NCI-H524 treated with DMSO at 0.1 percent for 48 hours (cell line): ENCODE measurements at regions not wholly inside any gene's neighbourhood (a gene's known extent, or its start where the extent isn't known, plus 50 kb on each side); places are given as distances from the start of the nearest gene placed in this dataset.
"Not testable (repeated sequence)": the region's sequence is repeated elsewhere in the genome, so short reads cannot be mapped to it uniquely, and the experiment has no call there.

Experiments
- DNase-seq: peaks from one replicate; lab custom pipeline; 2025; lab: John Stamatoyannopoulos, UW

DNA sequence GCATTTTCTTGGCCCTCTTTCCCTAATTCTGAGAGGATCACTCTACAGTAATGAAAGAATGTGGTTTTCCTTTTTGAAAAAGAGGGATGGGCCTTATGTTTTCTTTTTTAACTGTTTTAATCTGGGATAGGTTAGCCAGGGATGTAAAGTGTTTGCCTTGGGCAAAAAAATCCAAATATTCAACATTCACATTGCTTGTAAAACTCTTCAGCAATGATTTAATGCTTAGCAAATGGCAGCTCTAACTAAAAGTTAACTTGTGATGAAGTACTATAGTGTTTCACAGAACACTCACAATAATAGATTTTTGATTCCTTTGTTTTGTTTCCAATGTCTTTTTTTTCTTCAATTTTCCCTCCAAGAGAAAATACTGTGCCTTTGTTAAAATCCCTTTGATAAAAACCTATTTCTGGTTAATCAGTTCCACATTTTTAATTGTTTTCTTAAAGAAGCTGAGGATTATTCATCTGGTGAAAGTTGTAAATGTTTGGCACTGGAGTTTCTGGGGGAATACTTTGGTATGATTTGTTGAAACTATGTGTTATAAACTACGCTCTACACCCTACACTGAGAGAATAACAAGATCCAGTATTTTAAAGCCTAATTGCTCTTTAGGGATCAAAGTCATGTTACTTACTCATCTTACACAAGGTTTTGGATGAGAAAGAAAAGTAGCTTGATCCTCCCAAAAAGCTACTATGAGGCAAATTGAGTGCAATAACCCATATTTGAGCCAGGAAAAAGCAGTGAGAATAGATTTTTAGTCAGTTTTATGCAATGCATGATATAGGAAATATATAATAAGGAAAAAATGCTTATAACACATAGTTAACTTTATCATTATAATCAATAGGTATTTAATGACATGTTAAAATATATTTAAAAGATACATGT, 335.8 kb downstream of the EPHA7 start:
- DNase-seq: no peak

DNA sequence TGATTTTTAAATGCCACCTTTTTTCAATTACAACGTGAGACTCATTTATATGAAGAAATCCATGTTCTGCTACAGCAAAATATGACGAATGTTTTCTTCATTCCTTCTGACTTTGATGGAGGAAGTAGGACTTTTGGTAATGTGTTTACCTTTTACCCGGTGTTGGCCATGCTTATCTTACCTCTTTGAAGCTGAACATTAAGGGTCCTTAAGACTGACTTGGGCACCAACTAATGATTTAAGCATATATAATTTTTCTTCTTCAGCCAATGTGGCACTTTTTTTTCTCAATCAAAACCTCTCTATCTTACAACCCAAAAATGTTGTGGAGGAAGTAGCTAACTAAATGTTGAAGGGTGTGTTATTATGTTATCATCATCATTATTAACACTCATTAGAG, 337.5 kb downstream of the EPHA7 start:
- DNase-seq: no peak

DNA sequence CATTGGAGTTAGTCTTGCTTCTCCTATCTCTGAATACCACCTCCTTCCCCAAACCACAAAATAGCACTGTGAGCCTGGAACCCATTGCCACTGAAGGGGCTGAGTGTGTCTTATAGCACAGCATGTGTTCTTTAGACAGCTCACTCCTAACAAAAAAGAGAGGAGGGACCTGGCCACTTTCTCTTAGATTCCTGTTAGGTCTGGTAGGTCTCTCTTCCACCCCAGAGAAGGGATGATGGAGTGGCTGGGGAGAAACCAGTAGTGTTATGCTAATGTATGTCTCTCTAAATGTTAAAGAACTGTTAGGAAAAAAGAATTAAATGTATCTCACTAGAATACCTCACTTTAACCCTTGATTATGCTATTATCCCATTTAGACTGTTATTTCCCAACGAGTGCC, 340.3 kb downstream of the EPHA7 start:
- DNase-seq: no peak

DNA sequence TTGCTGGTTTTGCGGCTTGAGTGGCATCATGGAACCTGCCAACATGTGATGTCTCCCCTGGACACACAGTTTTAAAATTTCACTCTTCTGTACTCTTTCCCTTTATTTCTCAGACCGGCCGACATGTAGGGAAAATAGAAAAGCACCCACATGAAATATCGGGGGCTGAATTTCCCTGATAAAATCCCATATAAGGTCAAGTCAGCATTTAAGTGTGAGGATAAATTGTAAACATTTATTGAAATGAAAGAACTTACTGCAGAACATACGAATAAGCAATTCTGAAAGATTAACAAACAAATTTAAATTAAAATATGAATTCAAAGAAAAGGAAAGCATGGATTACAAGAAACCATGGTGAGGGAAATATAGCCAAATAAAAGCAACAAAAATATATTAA, 345.5 kb downstream of the EPHA7 start:
- no peak for DNase-seq

DNA sequence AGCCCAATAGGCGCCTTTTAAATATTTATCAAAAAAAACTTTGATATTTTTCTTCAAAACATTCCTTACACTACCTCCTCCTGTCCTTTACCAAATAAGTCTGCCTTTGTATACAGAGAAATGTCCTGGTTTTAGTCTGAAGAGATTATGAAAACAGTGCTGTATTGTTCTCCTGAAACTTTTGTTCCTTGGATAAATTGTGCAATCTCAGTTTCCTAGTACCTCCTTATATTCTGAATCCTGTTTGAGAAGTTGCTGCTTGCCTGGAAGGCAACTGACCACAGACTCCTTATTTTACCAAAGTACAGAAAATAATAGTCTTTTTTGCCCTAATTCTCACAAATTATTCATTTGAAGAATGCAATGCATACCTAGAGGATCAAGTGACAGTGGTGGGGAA, 349.5 kb downstream of the EPHA7 start:
- no peak for DNase-seq

DNA sequence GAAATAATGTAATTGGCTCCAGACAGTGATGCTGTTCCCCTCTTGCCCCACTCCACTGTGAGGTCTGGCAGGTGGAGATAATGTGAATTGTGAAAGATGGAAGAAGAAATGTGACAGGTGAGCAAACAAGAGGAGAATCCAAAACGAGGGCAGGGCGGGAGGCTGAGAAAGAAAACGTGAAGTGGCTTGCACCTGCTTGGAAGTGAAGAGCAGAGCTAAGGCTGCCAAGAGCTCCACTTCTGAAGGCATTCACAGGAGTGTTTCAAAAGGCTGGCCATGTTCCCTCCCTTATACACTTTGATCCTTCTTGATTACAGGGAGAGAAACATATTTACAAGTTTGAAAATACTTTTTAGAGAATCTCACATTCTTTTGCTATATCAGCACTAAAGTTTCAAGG, 359.4 kb downstream of the EPHA7 start:
- DNase-seq: no peak

DNA sequence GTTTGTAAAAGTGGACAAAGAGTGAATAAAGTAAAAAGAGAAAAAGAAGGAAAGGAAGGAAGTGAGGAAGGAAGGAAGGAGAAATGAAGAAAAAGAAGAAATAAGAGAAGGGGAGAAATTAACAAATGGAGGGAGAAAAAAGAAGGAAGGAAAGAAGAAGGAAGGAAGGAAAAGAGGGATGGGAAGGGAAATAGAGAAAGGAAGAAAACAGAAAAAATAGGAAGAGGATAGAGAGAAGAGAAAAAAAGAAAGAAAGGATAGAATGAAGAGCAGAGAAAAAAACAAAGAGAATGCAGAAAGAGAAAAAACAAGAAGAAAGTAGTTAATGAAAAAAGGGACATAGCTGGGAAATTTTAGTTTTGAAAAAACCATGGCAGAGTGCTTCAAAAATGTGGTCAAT, 361.8 kb downstream of the EPHA7 start:
- DNase-seq: no peak

DNA sequence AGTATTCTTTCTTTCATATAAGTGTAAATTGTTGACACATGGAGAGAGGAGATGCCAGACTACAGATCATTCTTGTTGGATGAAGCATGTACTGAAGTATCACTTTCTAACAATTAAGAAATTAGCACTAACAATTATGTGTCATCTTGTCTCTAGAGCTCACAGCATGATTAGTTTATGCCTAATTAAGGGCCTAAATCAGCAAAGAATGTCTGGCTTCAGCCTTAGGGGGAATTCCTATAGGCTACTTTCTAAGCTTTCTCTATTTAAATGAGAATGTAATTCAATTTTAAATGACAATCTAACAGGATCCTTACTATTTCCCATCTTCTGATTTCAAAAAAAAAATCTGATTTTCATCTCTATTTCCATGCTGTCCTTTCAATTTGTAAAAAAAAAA, 371.0 kb downstream of the EPHA7 start:
- no peak for DNase-seq

DNA sequence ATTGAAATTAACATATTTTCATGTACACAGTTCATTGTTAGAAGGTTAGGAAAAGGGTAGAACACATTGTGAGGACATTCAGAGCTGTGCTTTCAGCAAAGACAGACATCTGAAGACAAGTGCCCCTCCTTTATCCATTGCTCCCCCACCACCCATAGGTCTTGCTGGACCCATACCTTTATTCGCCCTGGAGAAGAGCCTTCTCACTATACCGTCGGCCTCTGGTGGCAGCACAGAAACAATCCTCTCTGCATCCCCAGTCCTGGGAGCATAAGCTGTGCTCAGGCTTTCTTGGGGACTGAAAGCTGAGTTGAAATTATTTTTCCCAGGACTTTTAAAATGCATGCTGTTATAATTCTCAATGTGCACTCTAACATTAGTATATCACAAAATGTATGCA, 372.3 kb downstream of the EPHA7 start:
- DNase-seq: no peak

DNA sequence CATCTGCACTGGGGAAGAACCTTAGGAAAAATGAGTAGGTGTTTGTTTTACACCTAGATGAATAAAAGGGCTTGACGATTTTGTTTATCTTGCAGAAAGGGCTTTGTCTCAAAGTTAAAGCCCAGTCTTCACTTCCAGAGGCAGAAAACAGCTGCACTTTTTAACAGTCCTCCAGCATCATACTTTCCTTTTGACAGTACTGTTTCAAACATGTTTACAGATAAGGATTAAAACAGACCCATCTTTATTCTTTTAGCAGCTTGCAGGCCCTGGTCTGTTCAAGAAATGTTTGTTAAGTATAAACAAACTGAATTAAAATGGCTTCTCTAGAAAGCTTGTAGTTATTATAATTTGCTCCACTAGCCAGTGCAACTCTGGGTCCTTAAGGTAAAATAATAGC, 374.2 kb downstream of the EPHA7 start:
- DNase-seq: no peak

DNA sequence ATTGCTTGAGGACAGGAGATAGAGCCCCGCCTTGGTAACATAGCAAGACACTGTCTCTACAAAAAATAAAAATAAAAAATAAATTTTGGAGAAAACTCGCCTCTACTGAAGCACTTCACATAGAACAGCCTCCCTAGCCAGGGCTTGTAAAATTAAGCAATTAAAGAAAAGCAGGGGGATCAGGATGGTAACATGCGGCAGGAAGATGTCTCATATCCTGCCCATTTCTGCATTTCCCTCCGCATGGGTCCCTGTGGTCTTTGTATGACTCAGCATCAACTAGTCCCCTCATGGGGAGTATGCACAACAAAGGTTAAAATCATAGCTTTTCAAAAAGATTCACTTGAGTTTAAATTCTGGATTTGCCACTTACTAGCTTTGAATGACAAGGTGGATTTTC, 379.0 kb downstream of the EPHA7 start:
- DNase-seq: no peak

DNA sequence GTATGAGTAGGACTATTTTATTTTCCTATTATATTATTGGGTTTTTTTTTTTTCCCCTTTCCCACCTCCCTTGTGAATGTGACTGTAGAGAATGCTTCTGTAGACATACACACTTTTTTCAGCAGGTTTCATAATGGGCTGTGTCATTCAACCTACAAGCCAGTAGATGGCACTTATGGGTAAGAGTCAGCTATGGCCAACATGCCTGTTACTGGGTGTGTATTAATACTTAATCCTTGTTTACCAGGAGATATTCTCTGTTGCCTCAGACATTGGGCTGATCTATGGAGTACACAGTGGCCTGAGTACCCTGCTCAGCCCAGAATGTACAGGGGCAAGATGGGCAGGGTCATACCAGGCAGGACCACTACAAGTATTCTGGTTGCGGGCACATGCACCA, 382.5 kb downstream of the EPHA7 start:
- DNase-seq: peak; percentile 1

DNA sequence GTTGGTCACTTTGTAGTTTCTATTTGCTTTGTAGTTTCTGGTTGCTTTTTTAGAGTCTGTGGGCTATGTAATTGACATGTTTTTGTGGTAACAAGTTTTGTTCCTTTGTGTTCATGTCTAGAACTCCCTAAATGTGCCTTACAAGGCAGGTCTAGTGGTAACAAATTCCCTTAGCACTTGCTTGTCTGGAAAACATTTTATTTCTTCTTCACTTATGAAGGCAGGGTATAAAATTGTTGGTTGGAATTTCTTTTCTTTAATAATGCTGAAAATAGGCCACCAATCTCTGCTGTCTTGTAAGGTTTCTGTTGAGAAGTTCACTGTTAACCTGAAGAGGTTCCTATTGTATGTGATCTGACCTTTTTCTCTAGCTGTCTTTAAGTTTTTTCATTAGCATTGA, 383.6 kb downstream of the EPHA7 start:
- DNase-seq: no peak

DNA sequence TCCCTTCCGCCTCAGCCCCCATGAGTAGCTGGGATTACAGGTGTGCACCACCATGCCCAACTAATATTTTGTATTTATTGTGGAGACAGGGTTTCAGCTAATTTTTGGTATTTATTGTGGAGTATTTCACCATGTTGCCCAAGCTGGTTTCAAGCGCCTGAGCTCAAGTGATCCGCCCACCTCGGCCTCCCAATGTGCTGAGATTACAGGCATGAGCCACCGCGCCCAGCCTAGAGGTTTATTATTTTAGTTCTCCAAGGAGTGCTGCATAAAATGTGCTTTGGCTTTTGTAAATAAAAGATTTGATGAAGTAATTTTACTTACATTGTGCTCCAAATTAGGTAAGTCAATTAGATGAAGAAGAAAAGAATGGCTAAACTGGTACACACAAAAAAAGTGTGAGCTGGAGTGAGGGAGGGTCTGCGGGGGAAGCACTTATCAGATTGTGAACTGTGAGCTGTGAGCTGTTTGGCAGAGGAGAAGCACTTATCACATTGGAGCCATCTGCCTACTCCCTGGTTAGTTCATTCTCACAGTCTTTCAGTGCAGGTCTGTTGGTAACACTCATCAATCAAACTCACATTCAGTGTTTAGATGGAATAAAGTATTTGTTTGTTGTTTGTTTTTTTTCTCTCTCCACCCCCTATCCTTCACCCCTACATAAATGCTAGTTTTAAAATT, 398.0 kb downstream of the EPHA7 start:
- DNase-seq: peak; percentile 59

DNA sequence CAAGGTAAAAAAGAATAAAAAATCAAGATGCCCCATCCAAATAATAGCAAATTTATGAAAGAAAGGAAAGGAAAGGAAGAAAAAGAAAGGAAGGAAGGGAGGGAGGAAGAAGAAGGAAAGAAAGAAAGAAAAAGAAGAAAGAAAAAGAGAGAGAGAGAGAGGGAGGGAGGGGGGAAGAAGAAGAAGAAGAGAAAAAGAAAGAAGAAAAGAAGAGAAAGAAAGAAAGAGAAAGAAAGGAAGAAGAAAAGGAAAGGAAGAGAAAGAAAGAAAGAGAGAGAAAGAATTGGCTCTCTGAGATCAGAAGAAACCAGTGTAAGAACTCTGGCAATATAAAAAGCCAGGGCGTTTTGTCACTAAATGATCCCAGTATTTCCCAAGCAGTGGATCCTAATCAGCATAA, 401.7 kb downstream of the EPHA7 start:
- DNase-seq: no peak

DNA sequence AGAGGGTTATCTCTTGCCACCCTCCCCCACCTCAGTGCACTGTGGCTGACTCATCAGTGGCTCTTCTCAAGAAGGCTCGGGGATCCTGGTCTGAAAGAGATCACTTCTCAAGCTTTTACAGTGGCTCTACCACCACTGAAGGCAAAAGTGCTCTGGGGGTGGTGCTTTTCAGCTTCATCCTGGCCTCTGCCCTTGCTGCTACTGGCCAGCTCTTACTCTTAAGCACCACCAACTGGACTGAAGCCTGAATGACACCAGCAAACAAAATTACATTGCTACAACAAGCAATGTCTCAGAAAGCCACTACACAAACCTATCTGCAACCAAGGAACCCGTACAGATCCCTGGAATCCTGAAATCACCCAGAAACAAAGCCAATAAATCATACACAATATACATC, 402.1 kb downstream of the EPHA7 start:
- no peak for DNase-seq

DNA sequence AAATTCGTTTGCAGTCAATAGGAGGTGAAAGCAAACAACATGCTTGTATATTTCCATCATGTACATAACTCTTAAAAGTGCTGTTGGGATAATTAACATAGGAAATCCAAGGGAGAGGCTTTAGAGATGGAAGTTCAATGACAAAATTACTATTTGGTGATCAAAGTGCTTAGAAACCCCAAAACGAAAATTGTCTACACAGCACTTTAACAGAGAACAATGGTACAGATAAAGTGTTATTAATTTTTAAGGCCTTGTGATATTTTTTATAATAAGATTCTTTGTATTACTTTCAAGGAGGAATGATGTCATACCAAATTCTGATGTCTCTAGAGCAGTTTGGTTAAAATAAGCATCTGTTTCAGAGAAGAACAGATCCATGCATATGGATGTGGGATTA, 406.3 kb downstream of the EPHA7 start:
- DNase-seq: no peak

DNA sequence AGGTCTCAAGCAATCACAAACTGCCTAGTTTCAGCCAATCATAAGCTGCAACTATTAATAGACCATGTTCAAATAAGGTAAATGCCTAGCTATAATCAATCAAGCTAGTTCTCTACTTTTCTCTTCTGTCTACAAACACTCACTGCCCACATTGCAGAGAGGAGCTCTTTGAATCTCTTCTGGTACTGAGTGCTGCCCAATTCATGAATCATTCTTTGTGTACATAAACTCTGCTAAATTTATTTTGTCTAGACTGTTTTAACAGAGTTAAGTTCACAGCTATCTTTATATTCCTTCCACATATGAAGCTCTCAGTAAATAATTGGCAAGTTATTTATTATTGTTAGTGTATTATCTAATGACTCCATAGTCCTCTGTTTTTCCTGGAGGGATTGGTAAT, 411.0 kb downstream of the EPHA7 start:
- no peak for DNase-seq

DNA sequence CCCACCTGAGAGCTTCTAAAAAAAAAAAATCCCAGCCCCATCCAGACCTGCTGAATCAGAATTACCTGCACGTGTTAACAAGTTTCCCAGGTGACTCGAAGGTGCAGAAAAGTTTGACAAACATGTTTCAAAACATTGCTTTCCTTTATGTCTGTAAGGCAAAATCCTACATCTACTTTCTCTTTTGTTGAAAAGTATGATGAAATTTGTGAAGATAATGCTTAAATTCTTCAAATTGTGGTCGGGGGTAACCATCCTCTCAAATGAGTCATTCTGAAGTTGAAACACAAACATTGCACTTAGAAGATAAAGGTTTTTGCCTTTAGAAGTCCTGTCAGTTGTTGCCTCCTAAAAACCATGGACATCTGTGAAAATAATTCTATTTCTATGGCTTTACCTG, 429.7 kb downstream of the EPHA7 start:
- DNase-seq: no peak

DNA sequence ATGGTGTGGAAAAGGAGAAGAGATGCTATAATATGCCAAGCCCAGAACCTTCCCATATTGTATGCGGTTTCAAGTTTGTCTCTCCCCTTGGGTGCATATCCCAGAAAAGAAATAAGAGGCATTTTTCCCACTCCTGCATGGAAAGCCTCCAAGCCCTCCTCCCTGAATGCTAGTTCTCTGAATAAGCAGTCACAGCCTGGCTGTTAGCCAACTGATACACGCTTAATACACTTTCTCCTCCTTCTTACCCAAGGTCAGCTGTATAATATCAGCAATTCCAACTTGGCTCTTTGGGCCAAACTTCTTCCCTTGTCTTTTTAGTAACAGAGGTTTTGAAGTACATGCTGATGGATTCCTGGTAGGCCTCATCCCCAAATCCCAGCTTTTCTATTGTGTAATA, 440.1 kb downstream of the EPHA7 start:
- no peak for DNase-seq

DNA sequence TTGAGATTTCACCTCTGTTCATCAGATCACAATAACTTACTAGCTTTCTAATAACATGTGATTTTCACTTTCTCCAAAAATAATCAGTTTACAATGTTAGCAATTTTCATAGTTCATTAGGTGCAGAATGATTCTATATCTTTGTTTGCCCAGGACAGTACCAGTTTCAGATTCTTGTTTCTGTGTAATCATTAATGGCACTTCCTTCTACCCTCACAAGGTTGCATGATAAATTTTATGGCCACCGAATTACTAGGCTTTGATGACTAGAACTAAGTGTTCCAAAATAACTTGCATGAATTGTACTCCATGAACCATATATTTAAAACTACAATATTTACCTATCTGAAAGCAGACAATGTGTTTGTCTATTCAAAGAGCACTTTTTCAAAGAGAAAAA, 442.3 kb downstream of the EPHA7 start:
- DNase-seq: no peak

DNA sequence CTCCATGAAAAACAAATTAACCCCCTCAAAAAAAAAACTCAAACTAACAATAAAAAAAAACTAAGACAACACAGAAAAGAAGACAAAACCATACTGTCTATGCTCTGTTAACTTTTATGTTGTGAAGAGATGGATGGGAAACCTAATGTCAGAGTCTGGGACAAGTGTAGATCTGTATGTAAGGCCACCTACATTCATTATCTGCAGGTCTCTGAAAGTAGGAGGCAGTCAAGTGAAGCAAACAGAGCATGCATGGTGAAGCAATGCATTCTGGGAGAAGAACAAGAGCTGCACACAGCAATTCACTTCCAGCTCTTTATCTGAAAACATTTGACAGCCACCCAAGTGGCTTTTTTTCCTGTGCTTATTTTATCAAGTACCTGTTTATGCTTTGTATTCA, 452.0 kb downstream of the EPHA7 start:
- no peak for DNase-seq

DNA sequence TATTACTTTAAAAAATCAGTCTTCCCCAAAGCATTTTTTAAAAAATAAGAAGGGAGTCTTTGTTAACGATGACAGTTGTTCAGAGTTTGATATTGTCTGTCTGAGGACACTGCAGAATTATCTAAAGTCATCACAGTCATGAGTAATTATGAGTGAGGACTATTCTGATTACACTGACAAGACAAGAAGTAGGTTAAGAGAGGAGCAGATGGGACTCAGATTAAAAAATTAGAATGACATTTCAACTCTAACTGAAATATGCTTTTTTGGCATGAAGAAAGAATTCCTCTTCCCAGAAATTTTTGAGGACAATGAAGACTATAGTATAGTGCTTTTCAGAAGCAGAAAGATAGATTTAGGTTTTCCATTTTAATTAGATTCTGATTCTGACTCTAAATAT, 456.5 kb downstream of the EPHA7 start:
- no peak for DNase-seq

DNA sequence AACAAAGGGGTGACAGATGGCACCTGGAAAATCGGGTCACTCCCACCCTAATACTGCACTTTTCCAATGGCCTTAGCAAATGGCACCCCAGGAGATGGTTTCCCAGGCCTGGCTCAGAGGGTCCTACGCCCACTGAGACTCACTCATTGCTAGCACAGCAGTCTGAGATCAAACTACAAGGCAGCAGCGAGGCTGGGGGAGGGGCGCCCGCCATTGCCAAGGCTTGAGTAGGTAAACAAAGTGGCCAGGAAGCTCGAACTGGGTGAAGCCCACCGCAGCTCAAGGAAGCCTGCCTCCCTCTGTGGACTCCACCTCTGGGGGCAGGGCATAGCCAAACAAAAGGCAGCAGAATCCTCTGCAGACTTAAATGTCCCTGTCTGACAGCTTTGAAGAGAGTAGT, 467.2 kb downstream of the EPHA7 start:
- not testable (repeated sequence) for DNase-seq
